Heart left ventricle (tissue), 13 donors: ENCODE measurements at regions not wholly inside any gene's neighbourhood (a gene's known extent, or its start where the extent isn't known, plus 50 kb on each side); places are given as distances from the start of the nearest gene placed in this dataset.

Experiments
- CTCF ChIP-seq, 12 donors: fragments of 200-600 bp; sonication (generic) in 4 of 12; IDR thresholded peaks; one replicate each; pipeline versions ENCODE4 v1.5.0 to v1.8.0; 2018 to 2022; ENCODE audit warnings: antibody characterized with exemption in 12 of 12, mild to moderate bottlenecking in 5 of 12
- POLR2A ChIP-seq, 2 donors: fragments of 450-650 bp; IDR thresholded peaks; one replicate each; pipeline ENCODE4 v1.6.1; 2017; ENCODE audit warnings: antibody characterized with exemption in 2 of 2, mild to moderate bottlenecking in 2 of 2, moderate library complexity in 2 of 2
- donor health status: ischemic (EF 13 %, LVEDD 7.1; RV severe dilation, severe dysfunction).
- donor health status: DM: no; HTN: yes; CAD: no.
- donor health status: DM: no; HTN: no; CAD: no.
- donor health status: ischemic (EF 25% LVEDD 6.9; RV normal size, moderate dysfunction).
- donor health status: ischemic (EF 25% LVEDD 5.7; RV mildly dilated, moderate dysfunction).
- donor health status: ischemic (EF 35%, LVEDD 5.7; RV mildly dilated, moderate dysfunction).
- donor health status: nonischemic (EF 11% LVEDD 7.7; RV severe dilation, severe dysfunction).
- donor health status: DM: yes; HTN: yes; CAD: no.
- donor health status: PGD.
- donor health status: ischemic (EF 29% LVEDD 5.4; RV normal size, mild dysfunction).
- donor health status: nonischemic (EF 23%, LVEDD 6.1; RV moderate dilation, normal function).

GRCh38 chr13:105579821-105580710 lies 955.4 kb downstream of the EFNB2 start:
- no peak for TF ChIP-seq CTCF (IDR thresholded peaks at IDR 0.05)
- no peak for TF ChIP-seq POLR2A (IDR thresholded peaks at IDR 0.05)
